Stomach (tissue), 4 donors: ENCODE measurements at regions not wholly inside any gene's neighbourhood (a gene's known extent, or its start where the extent isn't known, plus 50 kb on each side); places are given as distances from the start of the nearest gene placed in this dataset.

ENCODE experiments used
- EP300 ChIP-seq: sonication (generic); formaldehyde crosslinking; IDR thresholded peaks from one replicate; pipeline ENCODE4 v1.6.1; 2017; ENCODE audit warnings: antibody characterized with exemption
- TF ChIP-seq, protein P1 (sequence below), 7 experiments: fragments of 450-650 bp in 4 of 7; fragments of 200-600 bp in 3 of 7; sonication (generic) in 3 of 7; IDR thresholded peaks; one replicate each; pipeline ENCODE4 v1.5.1; 2016 to 2019; ENCODE audit warnings: antibody characterized with exemption in 7 of 7, control low read depth in 2 of 7, mild to moderate bottlenecking in 1 of 7

- no peak for TF ChIP-seq EP300
- TF ChIP-seq, protein P1, sequence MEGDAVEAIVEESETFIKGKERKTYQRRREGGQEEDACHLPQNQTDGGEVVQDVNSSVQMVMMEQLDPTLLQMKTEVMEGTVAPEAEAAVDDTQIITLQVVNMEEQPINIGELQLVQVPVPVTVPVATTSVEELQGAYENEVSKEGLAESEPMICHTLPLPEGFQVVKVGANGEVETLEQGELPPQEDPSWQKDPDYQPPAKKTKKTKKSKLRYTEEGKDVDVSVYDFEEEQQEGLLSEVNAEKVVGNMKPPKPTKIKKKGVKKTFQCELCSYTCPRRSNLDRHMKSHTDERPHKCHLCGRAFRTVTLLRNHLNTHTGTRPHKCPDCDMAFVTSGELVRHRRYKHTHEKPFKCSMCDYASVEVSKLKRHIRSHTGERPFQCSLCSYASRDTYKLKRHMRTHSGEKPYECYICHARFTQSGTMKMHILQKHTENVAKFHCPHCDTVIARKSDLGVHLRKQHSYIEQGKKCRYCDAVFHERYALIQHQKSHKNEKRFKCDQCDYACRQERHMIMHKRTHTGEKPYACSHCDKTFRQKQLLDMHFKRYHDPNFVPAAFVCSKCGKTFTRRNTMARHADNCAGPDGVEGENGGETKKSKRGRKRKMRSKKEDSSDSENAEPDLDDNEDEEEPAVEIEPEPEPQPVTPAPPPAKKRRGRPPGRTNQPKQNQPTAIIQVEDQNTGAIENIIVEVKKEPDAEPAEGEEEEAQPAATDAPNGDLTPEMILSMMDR (IDR thresholded peaks at IDR 0.05), result no peak
Observed at GRCh38 chr1:234977875-234978396, 150.7 kb downstream of the TOMM20 start.
